ENCODE measurements at regions not wholly inside any gene's neighbourhood (a gene's known extent, or its start where the extent isn't known, plus 50 kb on each side); places are given as distances from the start of the nearest gene placed in this dataset.
A peak's percentile ranks its signal among the peaks of the same experiment; 100 is the strongest.
"Not testable (repeated sequence)": the region's sequence is repeated elsewhere in the genome, so short reads cannot be mapped to it uniquely, and the experiment has no call there.

DNA sequence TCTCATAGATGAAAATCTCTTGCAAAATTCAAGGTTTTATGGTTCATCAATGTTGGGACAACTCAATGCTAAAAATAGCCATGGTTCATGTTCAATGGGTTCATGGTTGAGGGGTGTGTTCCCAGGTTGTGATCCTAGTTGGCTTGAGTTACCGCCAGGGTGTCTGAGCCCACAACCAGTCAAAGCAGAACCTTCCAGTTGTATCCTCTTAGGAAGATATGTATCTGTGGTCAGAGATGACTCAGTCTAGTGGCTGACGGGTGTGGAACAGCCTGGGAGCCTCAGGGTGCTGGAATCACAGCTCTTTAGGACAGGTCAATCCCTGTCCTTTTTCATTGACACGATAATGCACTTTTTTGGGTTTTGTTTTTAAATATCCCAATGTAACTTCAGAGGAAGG, 192.3 kb upstream of the NR3C2 start:
- in situ Hi-C loops (cut with HindIII; ENCODE audit: low pct_unique_long_range_greater_than_20kb, low sequenced_read_pairs): no loop called here
- no peak for DNase-seq (ENCODE audit: low read depth, low spot score)

DNA sequence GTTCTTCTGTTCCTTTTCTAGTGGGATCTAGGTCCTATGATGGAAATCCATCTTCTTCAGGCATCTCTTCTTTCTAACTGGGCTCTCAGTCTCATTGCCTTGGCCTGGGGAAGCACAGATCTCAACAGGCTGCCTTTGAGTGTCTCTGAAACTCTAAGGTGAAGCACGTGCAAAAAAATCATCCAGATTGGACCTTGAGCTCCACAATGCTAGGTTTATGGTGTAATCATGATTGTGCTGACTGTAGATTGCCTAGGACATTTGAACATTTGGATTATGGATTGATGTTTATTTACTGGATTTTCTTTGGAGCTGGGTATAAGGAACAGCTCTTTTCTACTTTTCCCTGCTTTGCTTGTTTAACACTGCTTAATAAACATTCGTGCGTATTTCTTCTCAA, 191.5 kb upstream of the NR3C2 start:
- in situ Hi-C loops (cut with HindIII; ENCODE audit: low pct_unique_long_range_greater_than_20kb, low sequenced_read_pairs): no loop called here
- DNase-seq (ENCODE audit: low read depth, low spot score): no peak

DNA sequence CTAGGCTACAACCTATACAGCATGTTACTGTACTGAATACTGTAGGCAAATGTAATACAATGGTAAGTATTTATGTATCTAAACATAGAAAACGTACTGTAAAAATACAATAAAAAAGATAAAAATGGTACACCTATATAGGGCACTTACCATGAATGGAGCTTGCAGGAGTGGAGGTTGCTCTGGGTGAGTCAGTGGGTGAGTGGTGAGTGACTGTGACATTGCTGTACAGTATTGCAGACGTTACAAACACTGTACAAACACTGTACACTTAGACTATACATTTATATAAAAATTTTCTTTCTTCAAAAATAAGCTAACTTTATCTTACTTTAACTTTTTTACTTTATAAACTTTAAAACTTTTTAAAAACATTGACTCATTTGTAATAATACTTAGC, 190.3 kb upstream of the NR3C2 start:
- in situ Hi-C loops (cut with HindIII; ENCODE audit: low pct_unique_long_range_greater_than_20kb, low sequenced_read_pairs): no loop called here

DNA sequence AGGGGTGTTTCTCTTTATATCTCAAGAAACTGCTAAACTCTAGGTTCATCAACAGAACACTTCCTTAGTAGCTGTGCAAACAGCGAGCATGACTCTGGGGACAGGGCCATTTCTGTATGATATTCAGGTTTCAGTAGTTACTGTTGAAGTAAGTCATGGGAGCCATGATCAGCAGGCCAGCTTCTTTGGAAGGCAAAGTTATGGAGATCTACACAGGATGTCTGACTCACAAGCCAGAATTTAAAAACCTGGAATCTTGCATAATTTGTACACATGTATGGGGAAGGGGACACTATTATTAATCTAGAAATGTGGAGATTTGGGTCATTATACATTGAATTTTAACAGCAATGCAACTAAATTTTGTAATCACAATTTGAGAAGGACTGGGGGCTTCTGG, 187.8 kb upstream of the NR3C2 start:
- DNase-seq (ENCODE audit: low read depth, low spot score): no peak
- in situ Hi-C loops (cut with HindIII; ENCODE audit: low pct_unique_long_range_greater_than_20kb, low sequenced_read_pairs): no loop called here

More for the DNA sequence above, 190.3 kb upstream of the NR3C2 start:
- no peak for DNase-seq (ENCODE audit: low read depth, low spot score)

DNA sequence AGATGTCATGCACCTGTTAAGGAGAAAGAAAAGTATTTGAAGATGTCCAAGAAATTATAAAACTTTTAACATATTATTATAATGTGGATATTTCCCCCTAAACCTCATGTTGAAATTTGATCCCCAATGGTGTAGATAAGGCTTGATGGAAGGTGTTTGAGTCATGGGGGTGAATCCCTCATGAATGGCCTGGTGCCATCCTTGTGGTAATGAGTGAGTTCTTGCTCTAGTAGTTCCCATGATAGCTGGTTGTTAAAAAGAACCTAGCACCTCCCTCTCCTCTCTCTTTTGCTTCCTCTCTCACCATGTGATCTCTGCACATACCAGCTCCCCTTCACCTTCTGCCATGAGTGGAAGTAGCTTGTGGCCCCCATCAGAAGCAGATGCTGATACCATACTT, 176.6 kb upstream of the NR3C2 start:
- in situ Hi-C loops (cut with HindIII; ENCODE audit: low pct_unique_long_range_greater_than_20kb, low sequenced_read_pairs): no loop called here
- DNase-seq (ENCODE audit: low read depth, low spot score): no peak

DNA sequence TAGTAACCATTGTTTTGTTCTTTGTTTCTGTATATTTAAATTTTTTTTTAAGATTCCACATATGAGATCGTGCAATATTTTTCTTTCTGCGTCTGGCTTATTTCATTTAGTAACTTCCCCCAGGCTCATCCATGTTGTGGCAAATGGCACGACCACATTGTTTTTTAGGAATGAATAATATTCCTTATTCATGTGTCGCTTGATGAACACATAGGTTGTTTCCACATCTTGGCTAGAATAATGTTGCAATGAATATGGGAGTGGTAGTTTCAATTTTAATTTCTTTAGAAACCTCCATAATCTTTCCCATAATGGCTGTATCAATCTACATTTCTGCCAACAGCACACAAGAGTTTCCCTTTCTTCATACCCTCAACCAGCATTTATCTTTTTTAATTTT, 166.8 kb upstream of the NR3C2 start:
- in situ Hi-C loops (cut with HindIII; ENCODE audit: low pct_unique_long_range_greater_than_20kb, low sequenced_read_pairs): no loop called here
- DNase-seq (ENCODE audit: low read depth, low spot score): no peak

DNA sequence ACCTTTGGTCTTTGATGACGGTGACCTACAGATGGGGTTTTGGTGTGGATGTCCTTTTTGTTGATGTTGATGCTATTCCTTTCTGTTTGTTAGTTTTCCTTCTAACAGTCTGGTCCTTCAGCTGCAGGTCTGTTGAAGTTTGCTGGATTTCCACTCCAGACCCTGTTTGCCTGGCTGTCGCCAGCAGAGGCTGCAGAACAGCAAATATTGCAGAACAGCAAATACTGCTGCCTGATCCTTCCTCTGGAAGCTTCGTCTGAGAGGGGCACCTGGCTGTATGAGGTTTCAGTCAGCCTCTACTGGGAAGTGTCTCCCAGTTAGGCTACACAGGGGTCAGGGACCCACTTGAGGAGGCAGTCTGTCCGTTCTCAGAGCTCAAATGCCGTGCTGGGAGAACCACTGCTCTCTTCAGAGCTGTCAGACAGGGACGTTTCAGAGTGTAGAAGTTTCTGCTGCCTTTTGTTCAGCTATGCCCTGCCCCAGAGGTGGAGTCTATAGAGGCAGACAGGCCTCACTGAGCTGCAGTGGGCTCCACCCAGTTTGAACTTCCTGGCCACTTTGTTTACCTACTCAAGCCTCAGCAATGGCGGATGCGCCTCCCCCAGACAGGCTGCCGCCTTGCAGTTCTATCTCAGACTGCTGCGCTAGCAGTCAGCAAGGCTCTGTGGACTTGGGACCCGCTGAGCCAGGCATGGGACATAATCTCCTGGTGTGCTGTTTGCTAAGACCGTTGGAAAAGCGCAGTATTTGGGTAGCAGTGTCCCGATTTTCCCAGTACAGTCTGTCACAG, 156.4 kb upstream of the NR3C2 start:
- in situ Hi-C loops (cut with HindIII; ENCODE audit: low pct_unique_long_range_greater_than_20kb, low sequenced_read_pairs): not testable (repeated sequence)
- peak; percentile 1 for DNase-seq (ENCODE audit: low read depth, low spot score)

DNA sequence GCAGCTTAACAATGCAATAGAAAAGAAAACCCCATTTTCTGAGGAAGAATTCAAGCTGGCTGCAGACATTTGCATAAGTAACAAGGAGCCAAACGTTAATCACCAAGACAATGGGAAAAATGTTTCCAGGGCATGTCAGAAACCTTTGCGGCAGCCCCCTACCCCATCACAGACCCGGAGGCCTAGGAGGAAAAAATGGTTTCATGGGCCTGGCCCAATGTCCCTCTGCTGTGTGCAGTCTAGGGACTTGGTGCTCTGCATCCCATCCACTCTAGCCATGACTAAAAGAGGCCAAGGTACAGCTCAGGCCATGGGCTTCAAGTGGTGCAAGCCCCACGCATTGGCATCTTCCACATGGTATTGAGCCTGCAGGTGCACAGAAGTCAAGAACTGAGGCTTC, 147.0 kb upstream of the NR3C2 start:
- DNase-seq (ENCODE audit: low read depth, low spot score): no peak
- in situ Hi-C loops (cut with HindIII; ENCODE audit: low pct_unique_long_range_greater_than_20kb, low sequenced_read_pairs): no loop called here

DNA sequence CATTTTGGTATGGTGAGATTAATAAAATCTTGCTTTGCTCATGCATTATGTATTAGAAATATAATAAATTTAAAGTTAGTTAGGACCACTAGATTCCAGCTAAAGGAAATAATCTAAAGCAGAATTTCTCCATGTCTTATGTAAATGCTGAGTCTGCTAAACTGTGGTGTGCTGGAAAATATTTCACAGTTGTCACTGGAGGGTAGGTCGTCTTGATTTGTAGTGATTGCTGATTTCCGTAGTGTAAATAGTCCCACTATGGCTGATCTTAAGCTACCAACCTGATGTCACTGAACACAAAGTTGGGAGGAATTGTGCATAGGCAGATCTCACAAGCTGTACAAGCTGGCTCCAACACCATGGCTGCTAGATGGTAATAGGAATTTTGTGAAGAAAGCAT, 133.4 kb upstream of the NR3C2 start:
- in situ Hi-C loops (cut with HindIII; ENCODE audit: low pct_unique_long_range_greater_than_20kb, low sequenced_read_pairs): no loop called here
- no peak for DNase-seq (ENCODE audit: low read depth, low spot score)

DNA sequence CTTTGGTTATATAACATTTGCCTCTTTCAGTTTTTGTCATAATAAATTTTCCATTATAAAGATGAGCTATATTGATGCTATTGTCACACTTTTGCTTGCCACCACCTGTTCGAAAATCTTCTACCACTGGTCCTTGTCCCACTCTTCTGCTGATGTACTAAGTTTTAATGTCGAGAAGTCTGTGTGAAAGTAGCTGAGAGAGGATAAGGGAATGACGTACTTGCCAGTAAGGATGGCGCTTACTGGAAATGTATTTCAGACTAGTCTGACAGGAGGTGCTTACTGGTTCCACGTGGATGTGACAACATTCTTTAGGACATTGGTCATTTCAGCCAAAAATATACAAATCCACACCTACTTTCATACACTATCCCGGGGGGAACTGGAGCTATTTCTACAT, 132.7 kb upstream of the NR3C2 start:
- no peak for DNase-seq (ENCODE audit: low read depth, low spot score)
- in situ Hi-C loops (cut with HindIII; ENCODE audit: low pct_unique_long_range_greater_than_20kb, low sequenced_read_pairs): no loop called here

DNA sequence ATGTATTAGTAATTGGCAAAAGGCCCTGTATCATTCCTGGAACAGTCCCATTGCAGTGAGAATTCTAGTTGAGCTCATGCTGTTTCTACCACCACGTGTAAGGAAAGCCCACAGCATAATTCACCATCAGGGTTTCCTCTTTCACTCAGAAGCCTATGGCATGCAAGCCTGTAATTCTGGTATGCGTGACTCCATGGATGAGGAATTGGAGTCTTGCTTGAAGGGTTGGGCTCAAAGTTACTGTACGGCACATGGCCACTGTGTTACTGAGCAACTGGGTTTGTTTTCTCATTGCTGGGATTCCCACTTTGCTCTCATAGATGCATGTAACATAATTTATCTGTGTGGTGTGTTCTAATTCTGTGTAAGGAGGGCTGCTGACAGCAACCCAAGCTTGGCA, 132.3 kb upstream of the NR3C2 start:
- no peak for DNase-seq (ENCODE audit: low read depth, low spot score)
- in situ Hi-C loops (cut with HindIII; ENCODE audit: low pct_unique_long_range_greater_than_20kb, low sequenced_read_pairs): no loop called here

DNA sequence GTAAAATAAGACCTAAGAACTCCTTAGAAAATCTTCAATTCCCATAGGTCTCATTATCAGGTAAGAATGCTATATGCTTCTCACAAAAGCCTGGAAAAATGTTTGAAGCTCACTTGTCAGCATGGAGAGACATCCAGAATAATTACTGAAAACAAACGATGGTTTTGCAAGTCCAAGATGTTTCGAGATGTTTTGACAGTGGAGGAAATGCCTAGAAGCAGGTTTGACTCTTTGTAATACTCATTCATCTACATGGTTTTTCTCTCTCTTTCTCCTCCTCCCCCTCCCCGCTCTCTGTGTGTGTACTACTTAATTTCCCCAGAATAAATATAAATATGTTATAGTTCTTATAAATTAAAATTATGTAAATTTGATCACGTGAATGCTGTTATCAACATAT, 131.9 kb upstream of the NR3C2 start:
- in situ Hi-C loops (cut with HindIII; ENCODE audit: low pct_unique_long_range_greater_than_20kb, low sequenced_read_pairs): no loop called here
- no peak for DNase-seq (ENCODE audit: low read depth, low spot score)

DNA sequence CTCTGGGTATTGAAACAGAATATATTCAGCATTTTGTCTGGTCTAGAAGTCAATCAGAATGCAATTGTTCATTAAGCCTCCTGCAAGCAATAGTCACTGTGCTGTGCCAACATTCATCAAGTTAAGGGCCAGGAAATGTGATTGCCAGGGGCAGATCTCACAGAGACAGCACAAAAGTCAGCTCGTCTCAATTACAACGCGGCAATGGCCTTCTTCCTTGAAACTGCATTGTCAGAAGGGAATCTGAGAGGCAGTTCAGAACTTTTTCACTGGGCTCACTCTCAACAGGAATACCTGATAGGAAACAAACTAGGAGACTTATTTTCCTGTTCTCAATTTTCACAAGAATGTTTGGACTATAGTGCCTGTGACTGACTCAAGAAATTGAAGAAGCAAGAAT, 131.1 kb upstream of the NR3C2 start:
- DNase-seq (ENCODE audit: low read depth, low spot score): no peak
- in situ Hi-C loops (cut with HindIII; ENCODE audit: low pct_unique_long_range_greater_than_20kb, low sequenced_read_pairs): no loop called here

DNA sequence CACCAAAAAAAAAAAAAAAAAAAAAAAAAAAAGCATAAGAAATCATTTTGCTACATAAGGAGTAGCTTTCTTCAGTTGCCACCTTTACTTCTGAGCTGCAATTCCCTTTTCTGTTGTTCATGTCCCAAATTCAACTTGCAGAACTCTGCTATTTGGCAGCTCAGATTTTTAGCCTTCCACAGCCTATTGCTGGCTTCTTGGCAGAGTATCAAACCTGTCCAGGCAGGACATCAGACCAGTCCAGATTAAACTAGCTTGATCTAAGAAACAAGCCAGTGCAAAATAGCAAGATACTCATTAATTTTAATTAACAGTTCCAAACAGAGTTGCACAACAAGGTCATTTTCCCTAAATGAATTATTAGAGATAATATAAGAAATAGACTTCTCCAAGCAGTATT, 123.6 kb upstream of the NR3C2 start:
- in situ Hi-C loops (cut with HindIII; ENCODE audit: low pct_unique_long_range_greater_than_20kb, low sequenced_read_pairs): no loop called here
- no peak for DNase-seq (ENCODE audit: low read depth, low spot score)

DNA sequence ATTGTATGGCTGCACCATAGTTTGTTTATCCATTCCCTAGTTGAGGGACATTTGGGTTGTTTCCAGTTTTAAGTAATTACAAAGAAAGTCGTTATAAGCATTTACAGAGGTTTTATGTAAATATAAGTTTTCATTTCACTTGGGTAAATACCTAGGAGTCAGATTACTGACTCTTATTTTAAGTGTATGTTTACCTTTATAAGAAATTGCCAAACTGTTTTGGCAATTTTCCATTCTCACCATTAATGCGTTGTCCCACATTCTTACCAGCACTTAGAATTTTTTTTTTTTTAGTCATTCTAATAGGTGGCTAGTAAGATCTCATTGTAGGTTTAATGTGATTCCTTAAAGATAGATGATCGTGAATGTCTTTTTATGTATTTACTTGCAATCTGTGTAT, 121.5 kb upstream of the NR3C2 start:
- in situ Hi-C loops (cut with HindIII; ENCODE audit: low pct_unique_long_range_greater_than_20kb, low sequenced_read_pairs): no loop called here
- DNase-seq (ENCODE audit: low read depth, low spot score): no peak

DNA sequence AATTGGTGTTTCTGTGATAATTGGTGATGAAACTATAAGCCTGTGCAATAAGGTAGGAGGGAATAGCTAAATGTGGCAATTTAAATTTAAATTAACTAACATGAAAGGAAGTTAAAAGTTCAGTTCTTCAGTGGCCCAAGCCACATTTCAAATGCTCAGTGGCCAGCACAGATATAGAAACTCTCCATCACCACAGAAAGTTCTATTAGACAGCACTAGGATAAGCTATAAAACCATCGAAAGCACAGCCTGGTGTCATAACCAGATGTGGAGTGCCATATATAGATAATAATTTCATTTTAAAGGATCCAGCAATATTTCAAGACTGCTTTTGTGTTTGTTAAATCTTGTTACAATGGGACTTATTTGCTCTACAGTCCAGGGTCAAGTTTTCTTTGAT, 119.3 kb upstream of the NR3C2 start:
- DNase-seq (ENCODE audit: low read depth, low spot score): no peak
- in situ Hi-C loops (cut with HindIII; ENCODE audit: low pct_unique_long_range_greater_than_20kb, low sequenced_read_pairs): no loop called here

DNA sequence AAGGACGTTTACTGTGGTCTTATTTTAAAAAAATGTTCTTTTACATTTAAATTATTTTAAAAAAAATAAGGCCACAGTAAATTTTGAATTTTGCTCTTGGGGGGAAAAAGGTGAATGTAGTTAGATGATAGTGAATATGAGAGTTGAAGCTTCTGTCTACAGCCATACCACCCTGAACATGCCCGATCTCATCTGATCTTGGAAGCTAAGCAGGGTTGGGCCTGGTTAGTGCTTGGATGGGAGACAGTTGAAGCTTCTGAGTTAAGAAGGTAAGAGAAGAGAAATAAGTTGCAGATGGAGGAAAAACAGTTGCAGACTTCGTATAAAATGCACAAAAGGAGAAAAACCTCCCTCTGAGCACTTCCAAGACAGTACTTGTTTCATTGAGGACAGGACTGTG, 115.6 kb upstream of the NR3C2 start:
- in situ Hi-C loops (cut with HindIII; ENCODE audit: low pct_unique_long_range_greater_than_20kb, low sequenced_read_pairs): no loop called here
- DNase-seq (ENCODE audit: low read depth, low spot score): no peak

DNA sequence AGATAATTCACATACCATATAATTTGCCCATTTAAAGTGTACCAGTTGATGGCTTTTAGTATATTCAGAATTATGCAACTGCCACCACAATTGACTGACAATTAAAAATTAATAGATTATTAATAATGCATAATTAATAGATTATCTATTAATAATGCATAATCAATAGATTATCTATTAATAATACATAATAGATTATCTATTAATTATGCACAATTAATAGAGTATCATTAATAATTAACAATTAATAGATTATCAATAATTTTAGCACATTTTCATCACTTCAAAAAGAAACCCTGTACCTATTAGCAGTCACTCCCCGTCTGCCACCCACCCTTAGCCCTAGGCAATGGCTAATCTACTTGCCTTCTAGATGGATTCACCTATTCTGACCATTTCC, 108.6 kb upstream of the NR3C2 start:
- in situ Hi-C loops (cut with HindIII; ENCODE audit: low pct_unique_long_range_greater_than_20kb, low sequenced_read_pairs): no loop called here
- DNase-seq (ENCODE audit: low read depth, low spot score): no peak

DNA sequence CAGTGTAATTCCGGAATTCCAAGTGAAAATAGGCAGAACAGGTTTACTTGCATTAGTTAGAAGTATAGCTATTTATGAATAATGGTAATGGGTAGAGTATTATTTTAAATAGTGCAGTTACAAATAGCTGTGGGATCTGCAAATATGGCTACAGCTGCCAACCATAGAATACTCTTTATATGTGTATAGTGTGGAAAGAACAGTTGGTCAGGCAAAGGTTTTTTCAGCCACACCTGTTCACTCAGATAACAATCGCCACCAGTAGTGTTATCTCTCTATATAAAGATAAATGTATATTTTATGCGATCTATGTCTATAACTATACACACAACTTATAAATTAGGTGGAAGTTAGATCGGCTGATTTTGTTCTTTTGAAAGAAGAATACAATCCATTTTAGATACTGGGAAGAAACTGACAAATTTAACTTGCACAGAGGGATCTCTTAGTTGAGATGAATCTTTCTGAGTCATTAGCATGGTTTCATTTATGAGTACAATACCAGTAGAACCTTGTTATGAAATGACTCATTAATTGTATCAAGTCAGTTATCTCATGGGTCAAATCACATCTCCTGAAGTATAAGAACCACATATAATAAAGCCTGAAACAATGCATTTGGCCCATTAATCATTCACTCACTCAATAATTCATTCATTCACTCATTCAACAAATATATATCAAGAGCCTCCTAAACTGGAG, 100.9 kb upstream of the NR3C2 start:
- in situ Hi-C loops (cut with HindIII; ENCODE audit: low pct_unique_long_range_greater_than_20kb, low sequenced_read_pairs): no loop called here
- no peak for DNase-seq (ENCODE audit: low read depth, low spot score)

Measured in SK-MEL-5 (cell line).